Renal cortical epithelial cell (primary cell): ENCODE measurements at regions not wholly inside any gene's neighbourhood (a gene's known extent, or its start where the extent isn't known, plus 50 kb on each side); places are given as distances from the start of the nearest gene placed in this dataset.

Source experiments
- DNase-seq: peaks from one replicate; pipeline ENCODE4 v3.0.0-alpha.2; 2011; ENCODE audit warnings: low read depth

DNA sequence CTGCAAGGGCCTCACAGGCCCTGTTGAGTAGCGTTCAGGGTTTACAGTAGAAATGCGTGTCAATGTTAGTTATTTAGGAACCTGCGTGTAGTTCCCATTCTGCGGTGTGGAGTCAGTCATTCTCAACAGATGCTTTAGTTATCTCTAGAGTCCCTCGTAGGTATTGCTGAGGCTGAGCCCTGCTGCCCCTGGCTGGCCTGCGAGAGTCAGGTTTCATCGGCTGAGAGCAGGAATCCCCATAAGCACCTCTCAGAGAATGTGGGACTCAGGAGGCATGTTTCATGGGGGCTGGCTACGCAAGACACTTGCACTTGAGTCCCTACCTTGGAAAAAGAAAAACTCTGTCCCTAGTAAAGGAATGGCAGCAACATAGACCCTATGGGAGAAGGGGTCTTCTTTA is 347.5 kb upstream of the ASIC2 start:
- DNase-seq: no peak

DNA sequence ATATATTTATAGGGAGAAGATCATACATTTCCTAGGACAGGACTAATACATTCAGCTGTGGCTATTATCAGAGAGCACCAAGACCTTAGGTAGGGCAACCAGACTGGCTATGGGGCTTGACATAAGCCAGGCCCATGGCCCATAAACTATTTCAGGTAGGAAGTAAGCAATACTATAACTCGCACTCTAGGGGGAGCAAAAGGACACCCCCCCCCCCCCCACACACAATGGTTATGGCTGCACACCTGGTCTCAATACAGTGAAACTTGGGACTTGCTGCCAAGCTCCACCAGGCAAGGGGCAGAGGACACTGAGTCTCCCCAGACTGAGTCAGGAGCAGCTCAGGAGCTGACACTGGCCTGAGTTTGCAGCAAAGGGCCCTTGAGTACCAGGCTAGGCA is 348.9 kb upstream of the ASIC2 start:
- DNase-seq: no peak

DNA sequence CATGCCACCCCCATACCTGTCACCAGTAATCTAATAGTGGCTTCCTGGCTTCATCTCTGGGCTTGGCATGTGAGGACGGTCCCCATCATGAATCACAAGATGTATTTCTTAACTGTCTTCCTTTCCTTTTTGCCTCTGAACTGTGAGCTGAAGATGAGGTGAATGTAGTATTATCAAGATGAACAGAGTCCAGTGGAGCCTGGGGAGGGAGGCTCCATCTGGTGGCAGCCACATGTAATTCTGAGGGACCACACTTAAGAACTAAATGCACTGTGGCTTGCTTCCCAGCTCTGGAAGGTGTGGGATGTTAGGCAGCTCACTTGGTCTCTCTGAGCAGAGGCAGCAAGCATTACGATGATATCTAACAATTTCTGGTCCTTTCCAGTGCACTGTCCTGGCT is 354.9 kb upstream of the ASIC2 start:
- peak; percentile 11 for DNase-seq

DNA sequence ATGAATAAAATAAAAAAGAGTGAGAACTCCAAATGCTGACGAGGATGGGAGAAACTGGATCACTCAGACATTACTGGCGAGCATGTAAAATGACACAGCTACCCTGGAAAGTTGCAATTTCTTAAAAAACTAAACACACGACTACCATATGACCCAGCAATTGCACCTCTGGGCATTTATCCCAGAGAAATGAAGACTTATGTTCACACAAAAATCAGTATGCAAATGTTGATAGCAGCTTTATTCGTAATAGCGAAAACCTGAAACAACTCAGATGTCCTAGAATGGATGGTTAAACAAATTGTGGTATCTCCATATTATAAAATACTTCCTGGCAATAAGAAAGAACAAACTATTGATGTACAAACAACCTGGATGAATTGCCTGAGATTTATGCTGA is 357.2 kb upstream of the ASIC2 start:
- no peak for DNase-seq

DNA sequence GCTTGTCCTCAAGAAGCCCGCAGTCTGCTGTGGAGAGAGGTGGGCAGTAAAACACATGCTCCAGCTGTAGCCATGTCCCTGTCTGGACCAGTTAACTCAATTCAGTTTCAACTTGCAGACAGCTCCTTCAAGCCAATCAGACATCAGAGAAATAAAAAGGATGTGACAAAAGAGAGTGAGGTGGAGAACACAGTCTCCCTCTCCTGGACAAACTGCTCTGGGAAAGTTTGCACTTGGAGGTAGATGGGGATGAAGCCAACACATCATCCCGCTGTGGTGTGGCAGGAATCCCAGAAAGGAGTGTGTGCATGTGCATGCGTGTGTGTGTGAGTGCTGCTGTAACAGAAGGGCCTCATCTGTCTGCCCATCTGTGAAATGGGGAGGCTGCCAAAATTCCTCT is 358.6 kb upstream of the ASIC2 start:
- DNase-seq: no peak

DNA sequence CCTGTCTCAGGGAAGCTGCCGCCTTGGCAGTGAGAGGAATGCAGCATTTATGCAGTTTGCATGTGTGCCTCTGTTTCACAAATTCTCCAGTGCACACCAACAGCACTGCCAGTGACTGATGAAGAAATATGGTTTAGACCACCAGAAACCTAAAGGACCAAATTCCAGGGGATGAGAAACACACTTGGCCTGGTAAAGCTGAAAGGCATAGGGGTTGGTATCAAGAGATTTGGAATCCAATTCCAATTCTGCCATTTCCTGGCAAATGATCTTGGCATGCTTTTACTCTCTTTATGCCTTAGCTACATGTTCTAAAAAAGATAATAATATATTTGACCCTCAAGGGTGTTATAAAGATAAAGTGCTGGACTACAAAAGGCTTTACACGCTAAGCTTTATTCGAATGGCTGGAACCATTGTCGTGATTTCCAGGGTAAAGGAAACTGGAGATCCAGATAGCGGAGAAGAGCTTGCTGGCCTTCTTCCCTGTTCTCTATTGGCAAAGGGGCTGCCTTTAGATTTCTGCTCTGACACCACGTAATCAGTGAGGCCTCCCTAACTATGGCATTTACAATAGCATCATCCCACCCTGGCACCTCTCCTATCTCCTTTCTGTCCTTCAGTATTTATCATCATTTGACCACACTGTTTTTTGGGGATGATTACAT is 359.8 kb upstream of the ASIC2 start:
- no peak for DNase-seq

DNA sequence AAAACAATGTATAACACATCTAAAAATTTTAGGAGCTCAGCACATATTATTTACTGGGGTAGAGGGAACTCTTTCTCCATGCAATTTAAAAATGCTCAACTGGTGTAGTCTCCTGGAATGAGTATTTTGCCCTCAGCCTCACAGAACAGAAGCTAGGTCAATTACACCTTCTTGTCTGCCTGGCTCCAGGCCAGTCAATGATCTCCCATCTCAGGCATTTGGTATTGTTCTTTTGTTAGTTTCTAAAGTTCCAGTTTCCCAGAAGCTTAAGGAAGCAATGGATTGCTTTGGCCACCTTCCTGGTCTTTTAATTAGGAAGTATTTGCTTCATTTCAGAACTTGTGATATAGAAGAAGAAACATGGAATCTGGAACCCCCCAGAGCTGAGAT is 360.3 kb upstream of the ASIC2 start:
- no peak for DNase-seq

DNA sequence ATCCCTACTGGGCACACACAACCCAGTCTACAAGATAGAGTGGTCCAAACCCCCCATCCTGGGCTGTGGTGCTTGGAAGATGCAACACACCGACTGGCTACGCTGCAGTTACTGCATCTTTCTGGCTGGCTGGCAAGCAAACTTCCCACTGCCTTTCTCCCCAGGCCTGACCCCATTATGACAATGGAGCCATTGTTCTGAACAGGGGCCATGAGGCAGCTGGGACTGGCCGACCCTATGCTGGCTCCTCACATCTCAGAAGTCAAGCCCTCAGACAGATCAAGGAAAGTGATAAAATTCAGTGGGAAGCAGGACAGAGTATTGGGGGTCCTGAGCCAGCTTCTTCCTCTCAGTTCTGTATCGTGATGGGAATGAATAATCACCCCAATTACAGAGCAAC is 364.1 kb upstream of the ASIC2 start:
- no peak for DNase-seq

DNA sequence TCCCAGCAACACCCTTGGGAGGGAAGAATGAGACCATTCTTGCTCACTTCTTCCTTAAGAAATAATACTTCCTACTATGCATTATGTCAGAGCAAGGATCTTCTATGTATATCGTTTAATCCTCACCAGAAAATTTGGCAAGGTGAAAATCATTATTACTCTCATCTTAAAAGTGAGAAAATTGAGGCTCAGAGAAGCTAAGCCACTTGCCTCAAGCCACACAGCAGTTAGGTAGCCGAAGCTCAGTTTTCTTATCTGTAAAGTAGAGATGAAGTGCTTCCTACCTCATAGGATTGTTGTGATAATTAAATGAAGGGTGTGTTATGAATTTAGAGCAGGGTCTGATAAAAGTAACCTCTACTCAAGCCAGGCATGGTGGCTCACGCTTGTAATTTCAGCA is 368.9 kb upstream of the ASIC2 start:
- no peak for DNase-seq

DNA sequence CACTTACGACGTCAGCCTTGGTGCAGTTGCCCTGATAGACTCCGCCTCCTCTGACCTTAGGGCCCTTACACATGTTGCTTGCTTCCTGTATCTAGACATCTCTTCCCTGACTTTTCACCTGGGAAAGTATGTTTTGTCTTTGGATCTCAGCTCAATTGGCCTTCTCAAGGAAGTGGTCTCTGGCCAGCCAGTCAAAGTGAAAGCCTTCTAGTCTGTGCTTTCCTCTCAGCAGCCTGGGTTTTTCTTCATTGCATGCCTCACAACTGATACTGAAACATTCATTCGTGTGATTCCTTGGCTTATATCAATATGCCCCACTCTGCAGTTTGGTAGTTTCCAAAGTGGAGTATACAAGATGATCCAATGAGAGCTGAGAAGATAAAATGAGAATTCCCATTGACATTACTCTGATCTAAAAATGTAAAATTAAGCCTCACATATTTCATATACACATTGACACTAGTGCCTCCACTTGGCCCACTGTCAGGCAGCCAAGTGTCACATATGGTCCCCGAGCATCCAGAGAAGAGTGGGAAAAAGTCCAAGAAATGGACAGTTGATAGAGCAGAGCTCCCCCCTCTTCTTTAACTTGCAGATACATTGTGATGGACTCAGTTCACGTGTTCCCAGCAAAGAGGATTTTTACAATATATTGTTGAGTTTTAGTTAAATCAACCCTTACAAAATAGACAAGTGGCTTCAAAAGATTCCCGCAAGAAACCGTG is 371.2 kb upstream of the ASIC2 start:
- DNase-seq: no peak

DNA sequence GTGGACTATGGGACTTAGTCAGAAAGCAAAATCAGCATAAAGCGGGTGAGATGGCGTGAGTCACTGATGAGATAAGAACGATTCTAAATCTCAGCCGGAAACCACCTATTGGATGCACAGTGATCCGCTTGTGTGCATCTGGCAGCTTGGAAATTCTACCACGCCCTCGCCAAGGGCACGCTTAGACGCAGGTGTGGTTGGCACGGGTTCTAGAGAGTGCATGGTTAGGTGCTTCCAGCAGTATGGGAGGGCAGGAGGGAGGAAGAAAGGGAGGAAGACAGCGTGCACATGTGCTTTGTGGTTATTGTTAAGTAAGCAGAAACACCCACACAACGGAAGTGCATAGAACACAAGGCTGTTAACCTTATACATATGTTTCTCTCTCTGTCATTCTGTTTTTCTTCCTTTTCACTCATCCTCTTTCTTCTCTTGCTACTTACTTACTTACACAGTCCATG is 374.0 kb upstream of the ASIC2 start:
- DNase-seq: no peak

DNA sequence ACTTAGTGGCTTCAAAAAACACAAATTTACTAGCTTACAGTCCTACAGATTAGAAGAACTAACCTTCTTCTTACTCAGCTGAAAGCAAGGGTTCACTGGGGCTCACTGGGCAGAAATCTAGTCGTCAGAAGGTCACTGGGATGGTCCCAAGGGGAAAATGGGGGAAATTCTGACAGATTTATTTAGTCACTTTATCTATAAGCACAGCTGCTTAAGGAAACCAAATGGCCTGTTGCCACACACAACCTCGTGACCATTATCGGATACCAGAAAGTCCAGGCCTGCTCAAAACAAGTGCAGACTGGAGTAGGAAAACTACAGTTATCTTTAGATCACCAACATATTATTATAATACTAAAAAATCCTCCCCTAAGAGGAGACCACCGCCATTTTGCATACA is 374.6 kb upstream of the ASIC2 start:
- no peak for DNase-seq

DNA sequence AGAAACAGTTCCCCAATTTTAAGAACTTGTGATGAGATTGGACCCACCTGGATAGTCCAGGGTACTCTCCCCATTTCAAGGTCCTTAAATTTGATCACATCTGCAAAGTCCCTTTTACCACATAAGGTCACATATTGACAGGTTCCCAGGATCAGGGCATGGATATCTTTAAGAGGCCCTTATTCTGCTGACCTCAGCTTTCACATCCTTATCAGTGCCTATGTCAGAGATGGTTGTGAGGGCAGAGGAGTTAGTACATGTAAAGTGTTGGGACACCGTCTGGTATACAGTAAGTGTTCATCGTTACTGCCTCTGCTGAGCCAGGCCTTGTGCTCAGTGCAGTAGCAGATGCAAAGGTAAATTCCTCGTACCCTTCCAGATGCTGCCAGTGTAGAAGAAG is 375.4 kb upstream of the ASIC2 start:
- no peak for DNase-seq

DNA sequence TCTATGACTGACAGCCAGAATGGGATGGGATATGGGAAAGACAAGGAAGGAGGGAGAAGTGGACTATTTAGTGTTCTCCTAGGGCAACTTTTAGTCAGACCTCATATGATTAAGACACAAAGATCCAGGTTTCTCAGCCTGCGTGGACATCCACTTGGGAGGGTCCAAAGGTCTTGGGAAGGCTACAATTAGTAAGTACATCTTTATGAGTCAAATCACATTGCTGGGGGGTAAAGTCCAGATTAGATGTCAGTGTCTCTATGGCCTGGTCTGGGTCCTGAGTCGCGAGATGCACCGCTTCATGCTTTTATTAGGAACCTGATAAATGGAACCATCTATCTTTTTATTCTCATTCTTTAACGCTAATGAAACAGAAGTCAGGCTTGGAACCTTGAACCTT is 378.4 kb upstream of the ASIC2 start:
- DNase-seq: no peak

DNA sequence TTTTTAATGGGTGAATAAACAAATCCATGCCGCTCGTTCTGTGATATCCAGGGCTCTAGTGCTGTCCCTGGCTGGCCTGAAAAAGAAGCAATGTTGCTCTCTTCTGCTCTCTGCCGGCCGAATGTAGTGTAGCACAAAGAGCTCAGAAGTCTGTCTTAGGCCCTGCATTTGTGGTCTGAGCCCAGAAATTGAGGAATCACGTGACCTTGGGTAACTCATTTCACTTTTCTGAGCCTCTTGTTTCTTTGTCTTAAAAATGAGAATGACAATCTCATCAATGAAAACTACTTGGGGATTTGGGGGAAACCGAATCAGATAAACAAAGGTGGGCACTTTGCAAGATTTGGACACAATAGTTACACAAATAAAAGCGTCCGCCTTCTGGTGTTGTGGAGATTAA is 381.6 kb upstream of the ASIC2 start:
- peak; percentile 46 for DNase-seq

DNA sequence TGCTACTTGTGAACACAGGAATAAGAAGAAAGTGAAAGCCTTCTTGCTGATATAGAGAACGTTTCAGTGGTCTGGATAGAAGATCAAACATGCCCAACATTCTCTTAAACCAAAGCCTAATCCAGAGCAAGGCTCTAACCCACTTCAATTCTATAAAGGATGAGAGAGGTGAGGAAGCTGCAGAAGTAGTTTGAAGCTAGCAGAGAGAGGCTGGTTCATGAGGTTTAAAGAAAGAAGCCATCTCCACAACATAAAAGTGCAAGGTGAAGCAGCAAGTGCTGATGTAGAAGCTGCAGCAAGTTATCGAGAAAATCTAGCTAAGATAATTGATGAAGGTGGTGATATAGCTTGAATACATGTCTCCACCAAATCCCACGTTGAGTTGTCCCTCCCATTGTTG is 383.3 kb upstream of the ASIC2 start:
- no peak for DNase-seq

DNA sequence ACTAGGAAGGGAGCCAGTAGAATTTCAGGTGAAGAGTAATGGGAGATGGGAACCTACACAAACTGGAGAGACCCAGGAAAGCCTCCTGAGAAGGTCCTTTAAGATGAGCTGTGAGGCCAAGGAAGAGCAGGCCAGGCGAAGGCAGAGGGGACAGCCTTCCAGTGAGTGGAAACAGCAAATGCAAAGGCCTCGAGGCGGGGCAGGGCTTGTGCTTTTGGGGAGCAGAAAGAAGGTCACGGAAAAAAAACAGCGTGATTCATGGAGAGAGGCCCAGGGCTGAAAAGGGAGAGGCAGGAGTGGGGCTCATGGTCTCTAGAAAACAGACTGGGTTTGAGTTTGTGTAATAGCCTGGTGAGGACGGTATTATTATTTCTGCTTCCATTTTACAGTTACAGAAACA is 386.5 kb upstream of the ASIC2 start:
- DNase-seq: no peak

DNA sequence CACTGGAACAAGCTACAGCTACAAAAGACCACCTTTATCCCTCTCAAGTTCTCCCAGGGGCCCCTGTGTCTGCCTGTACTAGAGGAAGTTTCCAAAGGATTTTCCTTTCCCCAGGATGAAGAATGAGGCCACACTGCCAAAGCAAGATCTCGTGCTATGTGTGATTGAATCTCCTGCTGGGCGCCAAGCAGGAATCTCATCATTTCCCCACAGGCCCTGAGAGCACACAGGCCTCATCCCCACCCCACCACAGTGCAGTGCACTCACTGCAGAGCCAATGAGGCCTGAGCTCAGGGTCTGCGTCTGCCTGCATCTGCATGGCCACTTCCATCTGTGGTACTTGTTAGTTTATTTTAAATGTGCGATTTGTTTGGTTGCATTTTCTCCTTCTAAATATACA is 387.4 kb upstream of the ASIC2 start:
- DNase-seq: no peak

DNA sequence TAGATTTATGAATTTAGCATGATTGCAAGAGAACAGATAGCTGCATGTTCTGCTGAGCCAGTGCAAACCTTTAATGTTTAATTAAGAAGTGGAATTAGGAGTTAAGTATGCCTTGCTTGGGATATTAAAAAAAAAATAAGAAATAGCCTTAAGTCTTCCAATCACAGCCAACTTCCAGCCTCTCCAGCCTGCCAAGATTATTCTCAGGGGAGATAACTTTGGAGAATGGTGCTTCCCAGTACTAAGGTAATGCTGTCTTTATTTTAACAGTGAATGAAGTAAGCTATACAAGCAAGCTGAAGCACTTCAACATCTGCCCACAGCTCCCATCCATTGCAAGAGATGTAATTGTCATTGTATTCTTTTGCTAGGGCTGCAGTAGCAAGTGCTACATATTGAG is 389.5 kb upstream of the ASIC2 start:
- no peak for DNase-seq

DNA sequence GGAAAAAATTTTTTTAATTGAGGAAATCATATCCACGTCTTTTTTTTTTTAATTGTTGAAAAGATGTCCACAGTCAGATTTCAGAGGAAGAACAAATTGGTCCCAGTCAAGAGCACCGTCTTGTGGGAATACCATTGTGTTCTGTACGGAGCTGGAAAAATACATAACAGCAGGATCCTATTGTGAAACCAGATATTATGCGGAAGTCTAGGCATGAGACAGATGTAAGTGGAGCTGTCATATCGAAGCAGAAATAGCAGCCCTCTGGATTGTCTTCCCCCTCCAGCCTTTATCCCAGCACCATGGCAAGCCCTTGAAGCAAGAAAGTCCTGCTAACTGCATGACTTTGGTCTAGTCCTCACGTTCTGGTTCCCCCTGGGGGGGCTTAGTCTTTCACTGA is 391.6 kb upstream of the ASIC2 start:
- no peak for DNase-seq

DNA sequence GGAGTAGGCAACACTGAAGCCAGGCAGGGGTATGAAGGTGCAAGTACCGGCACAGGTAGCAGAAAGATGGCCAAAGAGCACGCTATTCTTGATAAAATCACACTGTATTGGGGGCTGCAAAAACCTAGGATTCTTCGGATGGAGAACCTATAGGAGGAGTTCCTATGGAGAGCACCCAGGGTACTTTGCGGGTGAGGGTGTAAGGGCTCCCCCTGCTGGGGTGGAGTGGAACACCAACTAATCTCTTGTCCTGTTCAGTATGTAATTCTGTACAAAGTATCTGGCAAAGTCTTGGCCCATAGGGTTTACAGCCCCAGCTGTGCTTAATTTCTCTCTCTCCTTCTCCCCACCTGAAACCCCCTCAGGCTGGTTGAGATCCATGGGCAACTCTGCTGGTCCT is 393.1 kb upstream of the ASIC2 start:
- DNase-seq: no peak

DNA sequence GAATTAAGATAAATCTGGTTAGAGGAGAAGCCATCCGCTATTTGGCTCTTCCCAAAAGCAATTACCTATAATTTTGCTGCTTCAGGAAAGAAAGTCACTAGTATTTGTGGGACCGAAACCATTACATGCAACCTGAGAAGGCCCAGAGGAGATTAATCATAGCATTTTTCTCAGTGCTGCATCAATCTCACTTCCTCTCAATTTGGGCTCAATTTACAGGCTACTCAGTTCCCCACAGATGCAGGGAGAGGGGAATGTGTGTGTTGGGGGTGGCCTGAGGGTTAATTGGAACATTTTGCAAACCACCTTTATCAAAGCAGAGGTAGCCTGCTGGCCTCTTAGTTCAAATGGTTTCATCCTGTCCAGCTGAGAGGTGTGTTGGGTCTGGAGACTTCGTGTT is 394.7 kb upstream of the ASIC2 start:
- no peak for DNase-seq

DNA sequence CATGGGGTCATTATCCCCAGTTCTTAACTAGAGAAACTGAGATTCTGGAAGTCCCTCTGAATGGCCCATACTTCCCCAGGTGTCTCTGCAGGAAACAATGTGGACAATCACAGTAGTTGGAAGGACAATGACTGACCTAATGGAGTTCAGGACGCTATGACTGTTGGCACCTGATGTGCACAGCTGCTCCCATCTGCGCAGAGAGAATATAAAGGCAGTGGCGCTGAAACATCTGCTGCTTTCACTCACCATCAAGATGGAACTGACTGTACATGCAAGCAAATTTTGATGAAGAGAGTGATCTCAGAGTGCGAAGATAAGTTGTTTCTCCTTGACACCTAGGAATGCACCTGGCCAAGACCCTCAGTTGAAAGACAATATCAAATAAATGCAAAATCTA is 395.7 kb upstream of the ASIC2 start:
- DNase-seq: no peak

DNA sequence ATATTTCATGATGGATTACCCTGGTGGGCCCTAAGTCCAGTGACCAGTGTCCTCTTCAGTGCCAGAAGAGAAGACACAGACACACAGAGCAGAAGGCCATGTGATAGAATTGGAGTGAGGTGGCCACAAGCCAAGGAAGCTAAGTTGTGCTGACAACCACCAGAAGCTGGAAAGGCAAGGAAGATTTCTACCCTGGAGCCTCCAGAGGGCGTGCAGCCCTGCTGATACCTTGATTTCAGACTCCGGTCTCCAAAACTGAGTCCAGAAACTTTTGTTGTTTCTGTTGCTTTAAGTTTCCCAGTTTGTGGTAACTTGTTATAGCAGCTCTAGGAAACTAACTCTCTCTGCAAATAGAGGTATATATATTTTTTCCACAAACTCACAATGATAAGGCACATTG is 396.6 kb upstream of the ASIC2 start:
- DNase-seq: no peak
